Stimulated activated CD4-positive, alpha-beta T cell treated with anti-CD3 and anti-CD28 coated beads, Interleukin-15, amount 100 ng/mL, for 48 hours (primary cell): ENCODE measurements at regions not wholly inside any gene's neighbourhood (a gene's known extent, or its start where the extent isn't known, plus 50 kb on each side); places are given as distances from the start of the nearest gene placed in this dataset.
"Not testable (repeated sequence)": the region's sequence is repeated elsewhere in the genome, so short reads cannot be mapped to it uniquely, and the experiment has no call there.

ENCODE experiments used
- DNase-seq, 2 donors: peaks; one replicate each; pipeline ENCODE4 v3.0.0-alpha.2; 2020; ENCODE audit warnings: low read depth in 2 of 2

- DNase-seq: no peak
These were observed 901.2 kb downstream of the TTLL7 start for GRCh38 chr1:83097715-83098114.

DNA sequence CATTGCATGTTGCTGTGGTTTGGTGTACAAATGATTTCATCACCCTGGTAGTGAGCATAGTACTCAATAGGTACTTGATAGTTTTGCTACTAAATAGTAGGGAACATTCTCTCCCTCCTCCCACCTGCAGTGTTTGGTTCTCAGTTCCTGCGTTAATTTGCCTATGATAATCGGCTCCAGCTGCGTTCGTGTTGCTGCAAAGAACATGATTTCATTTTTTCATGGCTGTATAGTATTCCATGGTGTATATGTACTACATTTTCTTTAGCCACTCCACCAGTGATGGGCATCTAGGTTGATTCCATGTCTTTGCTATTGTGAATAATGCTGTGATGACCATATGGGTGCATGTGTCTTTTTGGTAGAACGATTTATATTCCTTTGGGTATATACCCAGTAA, 903.4 kb downstream of the TTLL7 start:
- DNase-seq: no peak

DNA sequence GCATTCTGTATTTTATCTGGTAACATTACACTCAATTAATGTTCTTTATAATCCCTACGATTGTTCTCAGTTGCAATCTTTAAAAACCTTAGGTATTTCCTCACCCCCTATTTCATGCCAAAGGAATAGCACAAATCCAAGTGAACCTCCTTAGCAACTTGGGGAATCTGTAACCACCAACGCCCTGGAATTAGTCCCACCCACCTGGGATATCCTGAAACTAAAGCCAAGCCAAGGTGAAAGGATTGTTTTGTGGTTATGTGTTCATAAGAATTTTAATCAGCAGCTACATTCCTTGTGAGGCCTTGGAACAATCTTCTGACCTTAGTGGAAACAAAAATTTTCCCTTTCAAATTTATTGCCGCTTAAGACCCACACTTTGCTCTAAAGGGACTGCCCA, 908.7 kb downstream of the TTLL7 start:
- no peak for DNase-seq

DNA sequence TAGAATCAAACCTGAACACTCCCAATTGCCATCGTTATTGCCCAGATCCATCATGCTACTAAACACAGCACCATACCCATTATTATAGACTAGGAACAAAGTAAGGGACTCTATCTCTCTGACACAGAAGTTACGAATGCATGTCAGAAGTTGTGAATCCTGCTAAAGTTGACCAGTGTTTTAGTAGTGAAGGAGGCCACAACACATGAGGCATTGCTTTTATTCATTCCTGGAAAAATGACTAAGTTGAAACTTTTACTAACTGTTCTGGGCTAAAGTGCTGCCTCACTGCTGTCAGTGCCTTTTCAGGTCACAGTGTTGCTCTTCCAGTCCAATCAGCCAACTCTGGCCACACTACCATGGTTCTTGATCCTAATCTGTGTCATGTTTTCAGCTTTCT, 911.1 kb downstream of the TTLL7 start:
- no peak for DNase-seq

GRCh38 chr1:83086986-83087512, 911.9 kb downstream of the TTLL7 start:
- no peak for DNase-seq

GRCh38 chr1:83086346-83086745, 912.6 kb downstream of the TTLL7 start:
- no peak for DNase-seq

DNA sequence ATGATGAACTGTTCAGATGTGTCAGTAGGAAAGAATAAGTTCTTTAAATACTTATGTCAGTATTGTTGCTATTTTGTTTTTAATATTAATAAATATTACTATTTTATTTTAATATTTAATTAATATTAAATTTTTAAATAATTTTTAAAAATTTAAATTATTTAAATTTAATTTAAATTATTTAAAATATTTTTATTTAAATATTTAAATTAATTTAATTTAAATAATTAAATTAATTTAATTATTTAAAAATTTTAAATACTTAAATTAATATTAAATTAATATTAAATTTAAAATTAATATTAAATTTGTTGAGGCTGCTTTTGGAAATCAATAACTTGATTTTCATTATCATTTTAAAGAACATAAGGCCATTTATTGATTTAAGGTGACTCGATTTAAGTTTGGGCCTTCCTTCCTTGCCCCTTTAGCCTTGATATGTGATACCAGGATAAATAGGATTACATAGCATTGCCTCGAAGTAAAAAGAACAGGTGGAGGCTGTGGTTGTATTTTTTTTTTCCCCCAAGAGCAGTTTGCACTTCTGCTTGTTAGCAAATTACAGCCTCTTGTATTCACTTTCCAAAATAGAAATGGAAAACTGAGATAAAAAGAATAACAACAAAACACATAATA, 915.2 kb downstream of the TTLL7 start:
- DNase-seq: no peak

GRCh38 chr1:83077411-83077810, 921.5 kb downstream of the TTLL7 start:
- no peak for DNase-seq

DNA sequence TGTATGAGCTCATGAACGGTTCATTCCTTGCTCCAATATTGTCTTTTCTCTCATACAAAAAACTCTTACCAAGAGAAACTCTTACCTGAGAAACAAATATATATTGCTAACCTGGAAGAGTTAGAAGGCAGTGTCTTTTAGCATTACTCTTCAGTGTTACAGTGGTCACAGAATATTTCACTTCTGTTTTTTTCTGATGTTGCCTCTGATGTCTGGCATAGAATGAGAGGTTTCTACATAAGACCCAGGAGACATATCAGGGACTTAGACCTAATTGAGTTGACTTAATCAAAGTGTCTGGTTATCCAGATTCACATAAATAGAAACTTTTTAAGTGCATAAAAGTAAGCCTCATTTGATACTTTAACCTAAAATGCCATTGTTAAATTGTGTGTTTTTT, 923.8 kb downstream of the TTLL7 start:
- no peak for DNase-seq

DNA sequence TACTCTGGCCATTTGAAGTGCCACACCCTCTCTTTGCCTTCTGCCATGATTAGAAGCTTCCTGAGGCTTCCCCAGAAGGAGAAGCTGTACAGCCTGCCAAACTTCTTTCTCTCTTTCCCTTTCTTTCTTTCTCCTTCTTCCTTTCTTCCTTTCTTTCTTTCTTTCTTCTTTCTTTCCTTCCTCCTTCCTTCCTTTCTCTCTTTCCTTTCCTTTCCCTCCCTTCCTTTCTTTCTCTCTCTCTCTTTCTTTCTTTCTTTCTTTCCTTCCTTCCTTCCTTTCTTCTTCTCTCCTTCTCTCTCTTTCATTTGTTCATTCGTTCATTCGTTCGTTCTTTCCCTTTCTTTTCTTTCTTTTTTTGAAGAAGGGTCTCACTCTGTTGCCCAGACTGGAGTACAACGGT, 931.0 kb downstream of the TTLL7 start:
- DNase-seq: no peak

- DNase-seq: no peak
These were observed 932.8 kb downstream of the TTLL7 start for GRCh38 chr1:83065952-83066727.

DNA sequence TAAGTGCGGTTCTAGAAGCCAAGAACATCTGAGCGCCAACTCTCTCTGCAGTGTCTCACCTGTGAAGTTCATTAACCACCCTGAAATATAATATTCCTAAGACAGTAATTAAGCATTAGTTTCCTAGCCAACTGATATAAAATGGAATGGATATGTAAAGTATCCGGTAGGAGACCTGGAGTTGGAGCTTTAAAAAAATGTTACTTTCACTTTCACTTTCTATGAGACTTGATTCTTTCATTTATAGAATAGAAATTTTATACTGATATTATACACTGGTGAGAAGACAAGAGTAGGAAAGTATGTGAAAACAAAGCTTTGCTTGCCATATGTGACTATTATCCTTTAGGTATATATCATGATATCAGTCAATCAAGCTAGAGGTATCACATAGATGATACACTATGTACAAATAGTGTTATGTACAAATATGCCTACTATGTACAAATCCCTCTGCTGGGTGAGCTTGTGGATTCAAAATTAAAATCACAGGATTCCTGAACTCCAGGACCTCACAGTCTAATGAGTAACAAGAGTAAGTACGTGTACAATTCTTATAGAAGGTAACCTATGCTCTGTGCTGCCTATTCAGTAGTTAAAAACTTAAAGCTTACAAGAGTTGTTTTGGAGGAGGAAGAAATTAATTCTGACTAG, 934.2 kb downstream of the TTLL7 start:
- no peak for DNase-seq

DNA sequence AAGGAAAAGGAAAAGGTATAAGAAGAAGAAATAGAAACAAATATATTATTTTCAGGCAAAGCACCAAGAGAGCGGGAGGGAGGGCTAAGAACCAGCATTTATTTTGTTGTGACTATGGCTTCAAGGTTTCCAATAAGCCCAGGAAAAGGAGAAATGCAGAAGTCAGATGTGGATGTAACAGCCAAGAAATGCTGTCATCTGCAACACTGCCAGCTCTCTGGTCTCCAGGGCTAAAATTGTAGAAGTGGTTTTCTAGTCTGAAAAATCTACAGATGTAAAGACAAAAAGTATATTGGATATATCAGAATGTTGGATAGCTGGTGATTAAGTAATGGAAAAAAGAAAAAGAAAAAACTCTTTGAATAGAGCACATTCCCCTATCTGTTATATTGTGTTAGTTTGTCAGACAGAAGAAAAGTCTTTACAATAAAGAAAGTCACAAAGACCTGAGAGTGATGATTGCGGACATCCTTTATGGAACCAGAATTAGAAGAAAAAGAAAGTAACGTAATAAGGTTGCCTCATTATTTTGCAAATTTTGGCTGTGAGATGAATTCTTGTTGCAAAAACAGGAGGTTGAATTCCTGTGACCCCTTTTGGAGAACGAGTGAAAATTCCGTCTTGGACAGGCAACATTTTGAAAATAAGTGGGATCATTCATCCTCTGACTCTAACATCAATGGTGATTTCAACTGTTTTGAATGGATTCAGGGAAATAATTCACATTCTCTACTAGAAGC, 938.1 kb downstream of the TTLL7 start:
- DNase-seq: no peak

DNA sequence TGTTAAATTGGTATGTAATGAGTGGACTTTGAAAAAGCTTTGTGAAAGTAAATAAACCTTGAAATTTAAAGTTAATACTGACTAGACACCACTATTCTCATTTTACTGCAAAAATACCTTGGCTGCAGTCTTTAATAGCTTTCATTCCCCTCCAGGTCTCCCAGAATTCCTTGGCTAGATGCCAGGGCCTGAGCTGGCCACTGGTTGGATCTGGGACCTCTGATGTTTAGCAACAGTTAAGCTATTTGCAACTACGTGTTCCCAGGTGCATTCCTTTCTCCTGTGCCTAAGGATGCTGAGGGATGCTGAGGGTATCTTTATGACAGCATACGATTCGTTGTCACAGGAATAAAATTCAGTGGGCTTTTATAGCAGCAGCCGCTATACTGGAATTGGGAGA, 938.7 kb downstream of the TTLL7 start:
- DNase-seq: no peak

DNA sequence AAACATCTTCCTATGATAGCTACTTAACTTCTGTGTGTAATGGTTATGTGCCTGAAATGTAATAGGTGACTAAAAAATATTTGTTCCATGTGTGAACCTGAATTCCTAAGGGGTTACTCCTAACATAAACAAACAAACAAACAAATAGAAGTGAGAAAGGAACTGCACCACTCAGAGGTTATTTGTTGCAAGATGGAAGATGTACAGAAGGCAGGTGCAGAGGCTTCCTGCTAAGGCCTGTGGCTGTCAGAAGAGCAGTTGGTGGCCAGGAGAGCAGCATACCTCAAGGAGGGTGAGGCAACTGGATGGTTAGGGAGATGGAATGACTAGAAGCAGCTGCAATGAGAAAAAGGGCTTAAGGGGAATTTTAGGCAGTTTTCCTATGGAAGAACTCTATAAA, 940.6 kb downstream of the TTLL7 start:
- DNase-seq: no peak

DNA sequence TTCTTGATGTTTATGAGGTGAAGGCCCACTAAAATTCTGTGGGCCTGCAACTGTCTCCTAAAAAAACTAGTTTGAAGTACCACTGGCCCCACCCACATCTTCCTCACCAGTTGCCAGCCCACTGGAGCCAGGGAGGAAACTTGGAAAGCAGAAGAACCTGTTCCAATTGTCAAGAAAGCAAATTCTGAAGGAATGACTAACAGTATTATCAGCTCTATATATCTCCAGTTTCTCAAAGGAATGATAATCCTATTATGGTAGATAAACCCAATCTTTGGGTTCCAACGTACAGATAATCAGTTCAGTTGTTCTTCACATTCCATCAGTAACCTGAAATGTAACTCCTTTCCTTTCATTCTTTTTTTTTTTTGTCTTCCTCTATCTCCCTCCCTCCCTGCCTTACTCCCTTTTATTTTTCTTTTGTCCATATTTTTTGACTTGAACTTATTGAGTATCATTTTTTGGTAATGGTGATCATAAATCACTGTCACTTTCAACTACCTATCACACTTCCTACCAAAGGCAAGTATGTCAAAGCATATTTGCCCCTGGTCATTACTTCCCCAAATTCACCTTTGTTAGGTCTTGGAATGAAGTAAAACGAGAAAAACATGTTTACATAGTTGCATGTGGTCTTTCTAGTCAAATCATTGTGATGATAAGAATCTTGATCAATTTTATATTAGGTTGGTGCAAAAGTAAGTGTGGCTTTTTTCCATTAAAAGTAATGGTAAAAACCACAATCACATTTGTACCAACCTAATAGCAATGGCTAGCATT, 943.4 kb downstream of the TTLL7 start:
- DNase-seq: no peak

DNA sequence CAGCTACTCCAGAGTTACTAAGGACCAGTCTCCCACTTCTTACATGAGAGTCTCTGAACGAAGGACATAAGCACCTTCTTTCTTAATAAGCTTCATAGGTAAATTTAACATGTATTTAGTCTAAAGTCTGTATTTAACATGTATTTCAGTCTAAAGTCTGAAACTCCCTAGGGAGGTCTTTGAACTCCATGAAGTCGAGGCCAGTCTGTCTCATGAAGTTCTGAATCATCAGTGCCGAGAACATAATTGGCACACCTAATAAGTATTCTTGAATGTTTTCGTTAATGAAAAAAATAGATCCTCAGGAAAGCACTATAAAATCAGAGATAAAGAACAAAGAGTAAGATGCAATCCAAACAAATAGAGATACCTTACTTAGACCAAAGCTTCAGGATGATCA, 945.5 kb downstream of the TTLL7 start:
- no peak for DNase-seq

- DNase-seq: no peak
These were observed 946.1 kb downstream of the TTLL7 start for GRCh38 chr1:83052865-83053264.

DNA sequence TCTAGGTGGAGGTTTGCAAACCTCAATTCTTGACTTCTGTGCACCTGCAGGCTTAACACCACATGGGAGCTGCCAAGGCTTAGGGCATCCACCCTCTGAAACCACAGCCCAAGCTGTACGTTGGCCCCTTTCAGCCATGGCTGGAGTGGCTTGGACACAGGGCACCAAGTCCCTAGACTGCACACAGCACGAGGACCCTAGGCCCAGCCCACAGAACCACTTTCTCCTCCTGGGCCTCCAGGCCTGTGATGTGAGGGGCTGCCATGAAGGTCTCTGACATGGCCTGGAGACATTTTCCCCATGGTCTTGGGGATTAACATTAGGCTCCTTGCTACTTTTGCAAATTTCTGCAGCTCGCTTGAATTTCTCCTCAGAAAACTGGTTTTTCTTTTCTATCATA, 947.9 kb downstream of the TTLL7 start:
- DNase-seq: not testable (repeated sequence)

GRCh38 chr1:83043244-83043643, 955.7 kb downstream of the TTLL7 start:
- DNase-seq: no peak

DNA sequence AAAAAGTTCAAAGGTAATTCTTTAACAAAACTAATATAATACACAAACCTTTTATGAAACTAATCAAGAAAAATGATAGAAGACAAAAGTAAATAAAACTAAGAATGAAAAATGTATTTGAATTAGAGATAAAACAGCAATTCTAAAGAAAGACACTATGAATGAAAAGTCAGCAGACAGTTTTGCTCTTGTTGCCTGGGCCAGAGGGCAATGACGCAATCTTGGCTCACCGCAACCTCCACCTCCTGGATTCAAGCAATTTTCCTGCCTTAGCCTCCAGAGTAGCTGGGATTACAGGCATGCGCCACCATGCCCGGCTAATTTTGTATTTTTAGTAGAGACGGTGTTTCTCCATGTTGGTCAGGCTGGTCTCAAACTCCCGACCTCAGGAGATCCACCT, 959.8 kb downstream of the TTLL7 start:
- DNase-seq: not testable (repeated sequence)
